Left cardiac atrium (tissue), 4 donors: ENCODE measurements at regions not wholly inside any gene's neighbourhood (a gene's known extent, or its start where the extent isn't known, plus 50 kb on each side); places are given as distances from the start of the nearest gene placed in this dataset.

ENCODE experiments used
- ATAC-seq, 2 donors: fragments of 200-7000 bp; cut with Tn5 transposase; one replicate each; pipeline ENCODE4 v1.9.1; 2020; ENCODE audit warnings: mild to moderate bottlenecking in 2 of 2, moderate library complexity in 2 of 2
- DNase-seq: peaks from one replicate; pipeline ENCODE4 v3.0.0-alpha.2; 2020
- intact Hi-C, 2 donors: fragments of 100-400 bp; cut with DNase I; formaldehyde crosslinking; loops; one replicate each; pipeline versions ENCODE4 v1.14.1 to v1.15.1; 2022 to 2023
- donor health status: DM: no; HTN: yes; CAD: no.
- donor health status: DM: no; HTN: yes; CAD: no; lungs with severe emphysema.
- donor health status: DM: yes; HTN: yes; CAD: no.
- donor health status: Dilated cardiomyopathy.

GRCh38 chr18:40976050-40976449 is 979.0 kb upstream of the PIK3C3 start:
- intact Hi-C loops: no loop called here
- ATAC-seq: no peak
- DNase-seq: no peak

- no peak for ATAC-seq
- intact Hi-C loops: no loop called here
- DNase-seq: no peak
These were observed 980.6 kb upstream of the PIK3C3 start for GRCh38 chr18:40974448-40974847.

- intact Hi-C loops: no loop called here
- no peak for DNase-seq
- ATAC-seq: no peak
These were observed 992.2 kb upstream of the PIK3C3 start for GRCh38 chr18:40962784-40963183.

- ATAC-seq: no peak
- intact Hi-C loops: no loop called here
- DNase-seq: no peak
These were observed 997.4 kb upstream of the PIK3C3 start for GRCh38 chr18:40957533-40958070.

GRCh38 chr18:40956213-40956612 is 998.8 kb upstream of the PIK3C3 start:
- no peak for ATAC-seq
- DNase-seq: no peak
- intact Hi-C loops: no loop called here

- intact Hi-C loops: no loop called here
- DNase-seq (no peak), ATAC-seq (no peak)
These were observed 999.7 kb upstream of the PIK3C3 start for GRCh38 chr18:40955351-40955750.

GRCh38 chr18:40949114-40949950 is 1005.7 kb upstream of the PIK3C3 start:
- intact Hi-C loops: no loop called here
- DNase-seq (no peak), ATAC-seq (no peak)

GRCh38 chr18:40944576-40944975 is 1010.5 kb upstream of the PIK3C3 start:
- DNase-seq: no peak

GRCh38 chr18:40939656-40940515 is 1015.1 kb upstream of the PIK3C3 start:
- DNase-seq: no peak
- intact Hi-C loops: no loop called here
- no peak for ATAC-seq

More at GRCh38 chr18:40944576-40944975, 1010.5 kb upstream of the PIK3C3 start:
- no peak for ATAC-seq
- intact Hi-C loops: no loop called here

- ATAC-seq: no peak
- no peak for DNase-seq
- intact Hi-C loops: no loop called here
These were observed 1016.4 kb upstream of the PIK3C3 start for GRCh38 chr18:40938615-40939014.

- intact Hi-C loops: no loop called here
- DNase-seq (no peak), ATAC-seq (no peak)
These were observed 1017.6 kb upstream of the PIK3C3 start for GRCh38 chr18:40937386-40937785.

- ATAC-seq (no peak), DNase-seq (no peak)
- intact Hi-C loops: no loop called here
These were observed 1019.6 kb upstream of the PIK3C3 start for GRCh38 chr18:40935423-40935822.

GRCh38 chr18:40932862-40933261 is 1022.2 kb upstream of the PIK3C3 start:
- intact Hi-C loops: no loop called here
- no peak for ATAC-seq

GRCh38 chr18:40930211-40930882 is 1024.7 kb upstream of the PIK3C3 start:
- DNase-seq (no peak), ATAC-seq (no peak)
- intact Hi-C loops: no loop called here

More at GRCh38 chr18:40932862-40933261, 1022.2 kb upstream of the PIK3C3 start:
- no peak for DNase-seq

- DNase-seq (no peak), ATAC-seq (no peak)
- intact Hi-C loops: no loop called here
These were observed 1025.6 kb upstream of the PIK3C3 start for GRCh38 chr18:40929399-40929798.

GRCh38 chr18:40926679-40927078 is 1028.4 kb upstream of the PIK3C3 start:
- ATAC-seq (no peak), DNase-seq (no peak)
- intact Hi-C loops: no loop called here

GRCh38 chr18:40925071-40925541 is 1029.9 kb upstream of the PIK3C3 start:
- DNase-seq (no peak), ATAC-seq (no peak)
- intact Hi-C loops: no loop called here

- ATAC-seq: no peak
- intact Hi-C loops: no loop called here
These were observed 1033.0 kb upstream of the PIK3C3 start for GRCh38 chr18:40921845-40922629.

GRCh38 chr18:40917056-40917455 is 1038.0 kb upstream of the PIK3C3 start:
- ATAC-seq: no peak
- intact Hi-C loops: no loop called here
- no peak for DNase-seq

More at GRCh38 chr18:40921845-40922629, 1033.0 kb upstream of the PIK3C3 start:
- DNase-seq: no peak
